Suprapubic skin (tissue), 3 donors: ENCODE measurements at regions not wholly inside any gene's neighbourhood (a gene's known extent, or its start where the extent isn't known, plus 50 kb on each side); places are given as distances from the start of the nearest gene placed in this dataset.

Experiments
- POLR2A ChIP-seq, 2 donors: fragments of 450-650 bp; IDR thresholded peaks; one replicate each; pipeline ENCODE4 v1.6.1; 2017; ENCODE audit warnings: antibody characterized with exemption in 2 of 2, mild to moderate bottlenecking in 2 of 2, moderate library complexity in 2 of 2
- TF ChIP-seq, protein P1 (sequence below), 2 donors: fragments of 200-600 bp in 1 of 2; fragments of 450-650 bp in 1 of 2; sonication (generic) in 1 of 2; IDR thresholded peaks; one replicate each; pipeline ENCODE4 v1.5.1; 2016 to 2019; ENCODE audit warnings: antibody characterized with exemption in 2 of 2, mild to moderate bottlenecking in 1 of 2, moderate library complexity in 1 of 2

DNA sequence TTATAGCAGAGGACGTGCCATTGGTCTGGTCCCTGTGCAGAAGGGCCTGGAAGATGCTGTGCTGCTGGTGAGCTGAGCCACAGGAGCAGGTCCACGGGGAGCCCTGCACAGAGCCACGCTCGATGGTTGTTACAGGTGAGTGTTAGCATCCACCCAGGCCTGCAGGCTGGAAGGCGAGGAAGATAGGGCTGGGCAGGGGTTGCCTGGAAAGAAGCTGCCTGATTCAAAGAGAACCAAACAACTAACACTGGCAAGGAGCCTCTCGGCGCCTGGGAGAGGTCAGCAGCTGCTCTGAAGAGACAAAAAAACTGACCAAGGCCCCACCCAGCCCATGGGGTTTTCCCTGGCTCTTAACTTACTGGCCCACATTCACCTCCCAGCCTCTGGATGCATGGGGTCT, 160.2 kb downstream of the MED10 start:
- TF ChIP-seq POLR2A (IDR thresholded peaks at IDR 0.05) = no peak
- TF ChIP-seq, protein P1, sequence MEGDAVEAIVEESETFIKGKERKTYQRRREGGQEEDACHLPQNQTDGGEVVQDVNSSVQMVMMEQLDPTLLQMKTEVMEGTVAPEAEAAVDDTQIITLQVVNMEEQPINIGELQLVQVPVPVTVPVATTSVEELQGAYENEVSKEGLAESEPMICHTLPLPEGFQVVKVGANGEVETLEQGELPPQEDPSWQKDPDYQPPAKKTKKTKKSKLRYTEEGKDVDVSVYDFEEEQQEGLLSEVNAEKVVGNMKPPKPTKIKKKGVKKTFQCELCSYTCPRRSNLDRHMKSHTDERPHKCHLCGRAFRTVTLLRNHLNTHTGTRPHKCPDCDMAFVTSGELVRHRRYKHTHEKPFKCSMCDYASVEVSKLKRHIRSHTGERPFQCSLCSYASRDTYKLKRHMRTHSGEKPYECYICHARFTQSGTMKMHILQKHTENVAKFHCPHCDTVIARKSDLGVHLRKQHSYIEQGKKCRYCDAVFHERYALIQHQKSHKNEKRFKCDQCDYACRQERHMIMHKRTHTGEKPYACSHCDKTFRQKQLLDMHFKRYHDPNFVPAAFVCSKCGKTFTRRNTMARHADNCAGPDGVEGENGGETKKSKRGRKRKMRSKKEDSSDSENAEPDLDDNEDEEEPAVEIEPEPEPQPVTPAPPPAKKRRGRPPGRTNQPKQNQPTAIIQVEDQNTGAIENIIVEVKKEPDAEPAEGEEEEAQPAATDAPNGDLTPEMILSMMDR (IDR thresholded peaks at IDR 0.05) = no peak
